HCT116 (cell line): ENCODE measurements at regions not wholly inside any gene's neighbourhood (a gene's known extent, or its start where the extent isn't known, plus 50 kb on each side); places are given as distances from the start of the nearest gene placed in this dataset.

Experiments used
- FOSL1 ChIP-seq: IDR thresholded peaks from 2 replicates; pipeline ENCODE4 v1.6.1; 2012; ENCODE audit warnings: low read depth
- POLR2AphosphoS5 ChIP-seq: IDR thresholded peaks from 2 replicates; pipeline ENCODE4 v1.6.1; 2011; ENCODE audit warnings: mild to moderate bottlenecking, low read depth, low read length, moderate library complexity
- TF ChIP-seq, protein P1 (sequence below), 3 experiments: fragments of 200-600 bp in 1 of 3; sonication (generic) in 1 of 3; IDR thresholded peaks in 2 of 3; conservative IDR thresholded peaks in 1 of 3; 2 replicates each; pipeline ENCODE4 v1.5.1; 2012 to 2017; ENCODE audit warnings: low read depth in 2 of 3, low read length in 2 of 3, antibody characterized with exemption in 1 of 3, borderline replicate concordance in 1 of 3, control low read depth in 1 of 3, mild to moderate bottlenecking in 1 of 3, mixed read lengths in 1 of 3, mixed run types in 1 of 3, moderate library complexity in 1 of 3; ENCODE audit not compliant: insufficient read depth in 1 of 3
- TF ChIP-seq, protein P2 (sequence below): IDR thresholded peaks from 2 replicates; pipeline ENCODE4 v1.6.1; 2012

DNA sequence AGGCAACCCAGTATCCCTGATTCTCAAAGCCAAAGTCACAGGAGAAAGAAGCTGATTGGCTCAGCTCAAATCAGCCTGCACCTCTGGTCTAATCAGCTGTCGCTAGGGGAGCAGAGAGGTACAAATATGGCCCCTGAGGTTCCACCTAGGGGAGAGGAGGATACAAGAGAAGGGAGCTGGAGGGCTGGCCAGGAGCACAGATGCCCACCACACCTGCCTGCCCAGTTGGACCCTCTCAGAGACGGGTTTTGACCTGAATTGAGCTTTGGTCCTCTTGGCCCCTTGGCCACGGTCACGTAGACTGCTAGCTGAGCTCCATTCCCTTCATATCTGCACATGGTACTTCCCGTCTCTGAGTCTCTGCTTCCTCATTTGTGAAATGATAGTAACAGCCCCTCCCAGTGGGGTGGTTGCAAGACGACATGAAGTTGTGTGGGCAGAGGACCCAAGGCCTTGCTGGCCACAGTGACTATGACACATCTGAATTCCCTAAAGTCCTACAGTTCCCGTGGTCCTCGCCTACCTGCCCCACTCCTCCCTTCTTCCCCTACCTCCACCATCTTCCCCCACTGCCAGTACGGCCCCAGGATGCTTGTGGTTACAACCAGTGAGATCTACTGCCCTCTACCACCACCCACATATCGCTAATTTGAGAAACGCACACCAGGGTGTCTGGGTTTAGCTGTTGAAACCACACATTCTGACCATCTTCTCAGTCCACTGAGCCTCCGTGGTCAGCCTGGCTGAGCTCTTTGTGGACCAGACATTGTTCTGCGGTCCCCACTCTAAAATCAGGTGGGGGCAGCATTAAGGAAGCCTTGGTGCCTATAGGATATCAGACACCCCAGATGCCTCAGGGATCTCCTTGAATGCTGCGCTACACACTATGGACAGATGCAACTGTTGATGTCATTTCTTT is 60.3 kb upstream of the NEK6 start:
- TF ChIP-seq POLR2AphosphoS5 (no peak), FOSL1 (no peak)
- TF ChIP-seq, protein P1, sequence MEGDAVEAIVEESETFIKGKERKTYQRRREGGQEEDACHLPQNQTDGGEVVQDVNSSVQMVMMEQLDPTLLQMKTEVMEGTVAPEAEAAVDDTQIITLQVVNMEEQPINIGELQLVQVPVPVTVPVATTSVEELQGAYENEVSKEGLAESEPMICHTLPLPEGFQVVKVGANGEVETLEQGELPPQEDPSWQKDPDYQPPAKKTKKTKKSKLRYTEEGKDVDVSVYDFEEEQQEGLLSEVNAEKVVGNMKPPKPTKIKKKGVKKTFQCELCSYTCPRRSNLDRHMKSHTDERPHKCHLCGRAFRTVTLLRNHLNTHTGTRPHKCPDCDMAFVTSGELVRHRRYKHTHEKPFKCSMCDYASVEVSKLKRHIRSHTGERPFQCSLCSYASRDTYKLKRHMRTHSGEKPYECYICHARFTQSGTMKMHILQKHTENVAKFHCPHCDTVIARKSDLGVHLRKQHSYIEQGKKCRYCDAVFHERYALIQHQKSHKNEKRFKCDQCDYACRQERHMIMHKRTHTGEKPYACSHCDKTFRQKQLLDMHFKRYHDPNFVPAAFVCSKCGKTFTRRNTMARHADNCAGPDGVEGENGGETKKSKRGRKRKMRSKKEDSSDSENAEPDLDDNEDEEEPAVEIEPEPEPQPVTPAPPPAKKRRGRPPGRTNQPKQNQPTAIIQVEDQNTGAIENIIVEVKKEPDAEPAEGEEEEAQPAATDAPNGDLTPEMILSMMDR (IDR thresholded peaks at IDR 0.05 in 2 of 3, conservative IDR thresholded peaks at IDR 0.05 in 1 of 3; ENCODE audit: borderline replicate concordance in 1 of 3, insufficient read depth in 1 of 3, low read depth in 2 of 3, low read length in 2 of 3), result no peak
- TF ChIP-seq, protein P2, sequence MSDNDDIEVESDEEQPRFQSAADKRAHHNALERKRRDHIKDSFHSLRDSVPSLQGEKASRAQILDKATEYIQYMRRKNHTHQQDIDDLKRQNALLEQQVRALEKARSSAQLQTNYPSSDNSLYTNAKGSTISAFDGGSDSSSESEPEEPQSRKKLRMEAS, result no peak
